Glutamatergic neuron (in vitro differentiated cells): ENCODE measurements at regions not wholly inside any gene's neighbourhood (a gene's known extent, or its start where the extent isn't known, plus 50 kb on each side); places are given as distances from the start of the nearest gene placed in this dataset.

Experiments used
- DNase-seq: peaks from one replicate; pipeline ENCODE4 v3.0.0; 2022
- H3K27ac Mint-ChIP-seq: one replicate; pipeline ENCODE4 v1.8.0; 2020; ENCODE audit warnings: mild to moderate bottlenecking, mixed read lengths, inconsistent platforms; ENCODE audit not compliant: unreplicated experiment
- H3K27me3 Mint-ChIP-seq: one replicate; pipeline ENCODE4 v1.8.0; 2020; ENCODE audit warnings: mild to moderate bottlenecking, moderate library complexity, mixed read lengths, inconsistent platforms; ENCODE audit not compliant: unreplicated experiment
- H3K36me3 Mint-ChIP-seq: one replicate; pipeline ENCODE4 v1.8.0; 2020; ENCODE audit warnings: mild to moderate bottlenecking, mixed read lengths, inconsistent platforms; ENCODE audit not compliant: unreplicated experiment
- H3K4me1 Mint-ChIP-seq: one replicate; pipeline ENCODE4 v1.8.0; 2020; ENCODE audit warnings: mild to moderate bottlenecking, low read depth, mixed read lengths, inconsistent platforms; ENCODE audit not compliant: unreplicated experiment
- H3K4me3 Mint-ChIP-seq: one replicate; pipeline ENCODE4 v1.8.0; 2020; ENCODE audit warnings: mild to moderate bottlenecking, mixed read lengths, inconsistent platforms; ENCODE audit not compliant: unreplicated experiment
- H3K9me3 Mint-ChIP-seq: one replicate; pipeline ENCODE4 v1.8.0; 2020; ENCODE audit warnings: mild to moderate bottlenecking, moderate library complexity, mixed read lengths, inconsistent platforms; ENCODE audit not compliant: unreplicated experiment
- CTCF ChIP-seq: fragments of 200-600 bp; sonication (generic); IDR thresholded peaks from one replicate; pipeline ENCODE4 v1.5.0; 2021; ENCODE audit not compliant: partially characterized antibody, unreplicated experiment

DNA sequence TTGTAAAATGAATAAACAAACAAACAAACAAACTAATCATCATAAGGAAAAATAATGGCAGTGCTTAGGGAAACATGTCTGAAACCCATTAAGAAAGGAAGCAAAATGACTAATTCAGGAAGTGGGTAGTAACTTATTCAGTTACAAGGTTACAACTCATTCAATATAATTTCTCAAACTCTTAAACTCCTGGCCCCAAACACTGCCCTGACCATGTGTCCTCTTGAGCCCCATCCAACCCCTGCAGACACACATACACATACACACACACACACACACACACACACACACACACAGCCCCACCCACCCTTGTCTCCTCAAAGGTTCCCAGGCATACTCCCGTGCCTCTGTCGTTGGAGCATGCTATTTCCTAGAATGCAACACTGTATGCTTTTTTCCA lies 193.9 kb downstream of the SEC61B start:
- no peak for TF ChIP-seq CTCF
- Mint-ChIP-seq H3K4me3 (no peak overlapping the region), H3K27ac (no peak overlapping the region), H3K36me3 (no peaks in the 10 kb centered on the region), H3K27me3 (peaks cover 1% of the 10 kb centered on the region), H3K9me3 (peaks cover 2% of the 10 kb centered on the region), H3K4me1 (peaks cover 39% of the 10 kb centered on the region)
- no peak for DNase-seq

GRCh38 chr9:99419070-99419469 lies 197.0 kb downstream of the SEC61B start:
- no peak for TF ChIP-seq CTCF
- no peak for DNase-seq
- Mint-ChIP-seq H3K27me3 (peaks cover 1% of the 10 kb centered on the region), H3K4me1 (peaks cover 29% of the 10 kb centered on the region), H3K27ac (peak overlapping the region; percentile 87), H3K9me3 (peaks cover 2% of the 10 kb centered on the region), H3K4me3 (no peak overlapping the region), H3K36me3 (no peaks in the 10 kb centered on the region)

DNA sequence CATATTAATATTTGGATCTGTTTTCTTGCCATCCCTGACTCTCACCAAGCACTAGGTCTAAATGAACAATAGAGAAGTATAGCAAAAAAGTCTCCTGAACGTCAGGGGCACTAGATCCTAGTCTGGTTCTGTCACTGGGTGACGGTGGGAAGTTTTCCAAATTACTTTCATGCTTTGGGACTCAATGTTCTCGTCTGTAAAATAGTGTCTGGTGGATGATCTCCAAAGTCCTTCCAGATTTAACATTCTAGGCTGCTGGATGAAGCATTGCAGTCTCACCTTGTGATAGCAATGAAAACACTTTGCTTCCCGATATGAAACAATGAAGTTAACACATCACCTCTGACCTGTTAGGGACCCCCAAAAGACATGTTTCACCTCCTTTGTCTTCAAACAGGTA lies 199.3 kb downstream of the SEC61B start:
- no peak overlapping the region for H3K4me3 Mint-ChIP-seq
- TF ChIP-seq CTCF = no peak
- no peak overlapping the region for H3K27ac Mint-ChIP-seq
- peaks cover 1% of the 10 kb centered on the region for H3K27me3 Mint-ChIP-seq
- no peaks in the 10 kb centered on the region for H3K36me3 Mint-ChIP-seq
- peaks cover 2% of the 10 kb centered on the region for H3K9me3 Mint-ChIP-seq
- H3K4me1 Mint-ChIP-seq = peaks cover 30% of the 10 kb centered on the region
- DNase-seq = no peak

GRCh38 chr9:99425124-99425523 lies 203.0 kb downstream of the SEC61B start:
- TF ChIP-seq CTCF = no peak
- DNase-seq = no peak
- H3K27me3 Mint-ChIP-seq = no peaks in the 10 kb centered on the region
- H3K27ac Mint-ChIP-seq = peak overlapping the region; percentile 50
- H3K4me3 Mint-ChIP-seq = no peak overlapping the region
- H3K4me1 Mint-ChIP-seq = peaks cover 14% of the 10 kb centered on the region
- H3K9me3 Mint-ChIP-seq = no peaks in the 10 kb centered on the region
- H3K36me3 Mint-ChIP-seq = no peaks in the 10 kb centered on the region

- H3K27me3 Mint-ChIP-seq = no peaks in the 10 kb centered on the region
- peaks cover 8% of the 10 kb centered on the region for H3K4me1 Mint-ChIP-seq
- DNase-seq = no peak
- no peaks in the 10 kb centered on the region for H3K9me3 Mint-ChIP-seq
- no peak overlapping the region for H3K27ac Mint-ChIP-seq
- TF ChIP-seq CTCF = no peak
- H3K4me3 Mint-ChIP-seq = no peak overlapping the region
- H3K36me3 Mint-ChIP-seq = no peaks in the 10 kb centered on the region
Measured at GRCh38 chr9:99425923-99426842, 204.1 kb downstream of the SEC61B start.
